Right lobe of liver (tissue), 4 donors: ENCODE measurements at regions not wholly inside any gene's neighbourhood (a gene's known extent, or its start where the extent isn't known, plus 50 kb on each side); places are given as distances from the start of the nearest gene placed in this dataset.

Experiments
- CTCF ChIP-seq, 4 donors: fragments of 200-600 bp in 3 of 4; fragments of 450-650 bp in 1 of 4; IDR thresholded peaks; one replicate each; pipeline versions ENCODE4 v1.5.1 to v1.8.0; 2016 to 2022; ENCODE audit warnings: antibody characterized with exemption in 4 of 4, mild to moderate bottlenecking in 2 of 4
- POLR2A ChIP-seq: fragments of 450-650 bp; IDR thresholded peaks from one replicate; pipeline ENCODE4 v1.6.1; 2017; ENCODE audit warnings: antibody characterized with exemption, mild to moderate bottlenecking
- donor health status: DM: no; HTN: no; CAD: no.
- donor health status: DM: no; HTN: no; CAD: no.
- donor health status: DM: no; HTN: yes; CAD: no.

GRCh38 chr3:64993781-64994180 is 306.0 kb upstream of the ADAMTS9 start:
- TF ChIP-seq POLR2A (no peak), CTCF (IDR thresholded peaks at IDR 0.05) (no peak)
